ENCODE measurements at regions not wholly inside any gene's neighbourhood (a gene's known extent, or its start where the extent isn't known, plus 50 kb on each side); places are given as distances from the start of the nearest gene placed in this dataset.

- DNase-seq (ENCODE audit: low read depth), result no peak
- H3K27me3 ChIP-seq (ENCODE audit: control insufficient read depth, insufficient read depth, low read length), result no peaks in the 10 kb centered on the region
- TF ChIP-seq, protein P1, sequence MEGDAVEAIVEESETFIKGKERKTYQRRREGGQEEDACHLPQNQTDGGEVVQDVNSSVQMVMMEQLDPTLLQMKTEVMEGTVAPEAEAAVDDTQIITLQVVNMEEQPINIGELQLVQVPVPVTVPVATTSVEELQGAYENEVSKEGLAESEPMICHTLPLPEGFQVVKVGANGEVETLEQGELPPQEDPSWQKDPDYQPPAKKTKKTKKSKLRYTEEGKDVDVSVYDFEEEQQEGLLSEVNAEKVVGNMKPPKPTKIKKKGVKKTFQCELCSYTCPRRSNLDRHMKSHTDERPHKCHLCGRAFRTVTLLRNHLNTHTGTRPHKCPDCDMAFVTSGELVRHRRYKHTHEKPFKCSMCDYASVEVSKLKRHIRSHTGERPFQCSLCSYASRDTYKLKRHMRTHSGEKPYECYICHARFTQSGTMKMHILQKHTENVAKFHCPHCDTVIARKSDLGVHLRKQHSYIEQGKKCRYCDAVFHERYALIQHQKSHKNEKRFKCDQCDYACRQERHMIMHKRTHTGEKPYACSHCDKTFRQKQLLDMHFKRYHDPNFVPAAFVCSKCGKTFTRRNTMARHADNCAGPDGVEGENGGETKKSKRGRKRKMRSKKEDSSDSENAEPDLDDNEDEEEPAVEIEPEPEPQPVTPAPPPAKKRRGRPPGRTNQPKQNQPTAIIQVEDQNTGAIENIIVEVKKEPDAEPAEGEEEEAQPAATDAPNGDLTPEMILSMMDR (IDR thresholded peaks at IDR 0.05; ENCODE audit: insufficient read depth, low read length, poor library complexity, severe bottlenecking), result no peak
- no peak overlapping the region for H3K4me3 ChIP-seq (ENCODE audit: low read depth, low read length)
- H3K36me3 ChIP-seq (ENCODE audit: control insufficient read depth, insufficient read depth, low read length), result no peaks in the 10 kb centered on the region
These were observed 171.9 kb upstream of the KITLG start for GRCh38 chr12:88752183-88752582.

- Histone ChIP-seq H3K4me3 (ENCODE audit: low read depth, low read length) (no peak overlapping the region), H3K27me3 (ENCODE audit: control insufficient read depth, insufficient read depth, low read length) (no peaks in the 10 kb centered on the region), H3K36me3 (ENCODE audit: control insufficient read depth, insufficient read depth, low read length) (no peaks in the 10 kb centered on the region)
- TF ChIP-seq, protein P1 (IDR thresholded peaks at IDR 0.05; ENCODE audit: insufficient read depth, low read length, poor library complexity, severe bottlenecking), result no peak
- no peak for DNase-seq (ENCODE audit: low read depth)
These were observed 170.7 kb upstream of the KITLG start for GRCh38 chr12:88750867-88751543.

DNA sequence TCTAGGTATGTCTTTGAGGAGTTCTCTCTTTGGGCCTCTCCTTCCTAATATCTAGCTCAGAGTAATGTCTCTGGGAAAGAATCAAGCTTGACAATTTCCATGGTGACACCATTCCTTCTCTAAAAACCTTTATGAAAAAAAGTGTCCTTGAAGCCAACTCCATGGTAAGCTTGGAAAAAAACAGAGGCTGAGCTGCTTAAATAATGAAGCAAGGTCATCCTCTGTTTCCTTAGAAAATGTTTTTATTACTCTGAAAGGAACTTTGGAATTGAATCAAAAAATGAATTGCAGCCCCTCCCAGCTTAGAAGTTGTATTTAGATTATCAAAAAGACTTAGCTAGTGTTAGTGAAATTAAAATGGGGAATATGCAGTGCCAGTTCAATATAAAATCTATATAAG is 166.1 kb upstream of the KITLG start:
- H3K4me3 ChIP-seq (ENCODE audit: low read depth, low read length), result no peak overlapping the region
- no peaks in the 10 kb centered on the region for H3K27me3 ChIP-seq (ENCODE audit: control insufficient read depth, insufficient read depth, low read length)
- TF ChIP-seq, protein P1 (IDR thresholded peaks at IDR 0.05; ENCODE audit: insufficient read depth, low read length, poor library complexity, severe bottlenecking), result no peak
- H3K36me3 ChIP-seq (ENCODE audit: control insufficient read depth, insufficient read depth, low read length), result no peaks in the 10 kb centered on the region
- DNase-seq (ENCODE audit: low read depth), result no peak

DNA sequence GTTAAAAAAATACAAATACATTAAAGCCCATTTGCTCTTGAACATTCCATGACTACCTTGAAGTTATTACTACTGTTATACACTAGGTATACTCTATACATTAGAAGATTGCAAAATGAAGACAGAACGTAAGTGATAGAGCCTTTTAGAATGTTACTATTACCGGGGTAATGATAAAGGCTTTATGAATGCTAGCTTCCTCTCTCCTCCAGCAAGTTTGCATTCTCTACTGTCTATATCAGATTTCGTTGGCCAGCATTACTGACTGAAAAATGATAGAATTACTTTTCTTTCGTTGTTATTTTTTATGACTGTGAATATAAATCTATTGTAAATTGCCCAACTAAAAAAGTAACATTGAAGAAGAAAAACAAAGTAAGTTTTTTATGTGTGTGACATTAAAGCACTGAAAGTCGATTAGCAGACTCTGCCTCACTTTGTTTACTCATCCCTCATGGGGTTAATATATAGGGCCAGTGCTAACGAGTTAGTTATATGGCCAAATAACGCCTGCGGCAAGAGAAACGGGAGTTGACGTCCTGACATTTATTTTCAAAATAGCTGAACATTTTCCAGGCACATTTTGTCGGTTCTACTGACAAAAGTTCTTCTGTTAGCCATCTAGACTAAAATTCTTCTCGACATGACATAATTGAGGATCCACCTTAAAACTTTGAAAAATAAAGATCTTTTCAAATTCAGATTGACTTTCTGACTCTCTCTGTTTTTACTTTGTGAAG is 163.8 kb upstream of the KITLG start:
- no peak overlapping the region for H3K4me3 ChIP-seq (ENCODE audit: low read depth, low read length)
- DNase-seq (ENCODE audit: low read depth), result no peak

DNA sequence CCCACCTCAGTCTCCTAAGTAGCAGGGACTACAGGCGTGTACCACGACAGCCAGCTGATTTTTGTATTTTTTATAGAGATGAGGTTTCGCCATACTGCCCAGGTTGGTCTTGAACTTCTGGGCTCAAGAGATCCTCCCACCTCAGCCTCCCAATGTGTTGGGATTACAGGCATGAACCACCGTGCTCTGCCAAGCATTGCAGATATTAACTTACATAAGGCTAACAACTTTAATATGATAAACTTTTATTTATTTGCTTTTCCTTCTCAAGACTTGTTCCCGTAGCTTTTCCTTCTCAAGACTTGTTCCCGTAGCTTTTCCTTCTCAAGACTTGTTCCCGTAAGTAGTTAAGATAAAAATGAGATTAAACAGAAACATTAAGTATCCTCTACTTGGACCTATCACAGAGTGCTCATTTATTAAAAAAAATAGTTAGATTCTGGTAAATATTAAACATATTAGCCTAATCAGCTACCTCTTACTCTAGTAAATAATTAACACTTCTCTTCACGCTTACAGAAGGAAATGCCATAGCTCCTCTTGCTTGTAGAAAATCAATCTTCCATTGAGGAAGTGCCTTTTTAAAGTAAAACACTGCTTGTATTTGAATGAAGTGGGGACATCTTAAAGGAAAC is 157.7 kb upstream of the KITLG start:
- no peak for DNase-seq (ENCODE audit: low read depth)
- Histone ChIP-seq H3K27me3 (ENCODE audit: control insufficient read depth, insufficient read depth, low read length) (no peaks in the 10 kb centered on the region), H3K4me3 (ENCODE audit: low read depth, low read length) (no peak overlapping the region), H3K36me3 (ENCODE audit: control insufficient read depth, insufficient read depth, low read length) (no peaks in the 10 kb centered on the region)
- TF ChIP-seq, protein P1 (IDR thresholded peaks at IDR 0.05; ENCODE audit: insufficient read depth, low read length, poor library complexity, severe bottlenecking), result no peak

More for the DNA sequence above, 163.8 kb upstream of the KITLG start:
- TF ChIP-seq, protein P1 (IDR thresholded peaks at IDR 0.05; ENCODE audit: insufficient read depth, low read length, poor library complexity, severe bottlenecking), result no peak
- Histone ChIP-seq H3K27me3 (ENCODE audit: control insufficient read depth, insufficient read depth, low read length) (no peaks in the 10 kb centered on the region), H3K36me3 (ENCODE audit: control insufficient read depth, insufficient read depth, low read length) (no peaks in the 10 kb centered on the region)

Measured in kidney epithelial cell (primary cell).